IMR-90 (cell line): ENCODE measurements at regions not wholly inside any gene's neighbourhood (a gene's known extent, or its start where the extent isn't known, plus 50 kb on each side); places are given as distances from the start of the nearest gene placed in this dataset.

ENCODE experiments used
- ATAC-seq: fragments of 200-7000 bp; cut with Tn5 transposase; 2 replicates; pipeline ENCODE4 v1.9.1; 2020; ENCODE audit warnings: low read depth, mild to moderate bottlenecking, moderate library complexity
- BruUV-seq: library from RNA; stranded (reverse); fragments of 400-500 nt; replicated peaks from 2 replicates; lab custom pipeline; 2021; lab: Mats Ljungman, UMichigan
- CTCF ChIA-PET: fragments of 300-600 bp; formaldehyde crosslinking; extraction: SDS; loops from one replicate; lab custom pipeline; 2021; ENCODE audit warnings: antibody characterized with exemption; lab: Yijun Ruan, JAX
- POLR2A ChIA-PET: fragments of 300-600 bp; sonication (Branson Sonifier 250); formaldehyde crosslinking; loops from one replicate; lab custom pipeline; 2022; ENCODE audit warnings: antibody characterized with exemption; ENCODE audit not compliant: unreplicated experiment; lab: Charles Lee
- DNase-seq: peaks from one replicate; pipeline ENCODE4 v3.0.0; 2013
- H2AFZ ChIP-seq: replicated peaks from 2 replicates; pipeline ENCODE3; 2013; ENCODE audit warnings: low read length, mild to moderate bottlenecking; ENCODE audit not compliant: poor library complexity
- H2AK5ac ChIP-seq: 2 replicates; pipeline ENCODE4 v1.6.1; 2013; ENCODE audit warnings: low read depth, low read length, inconsistent platforms
- H2AK9ac ChIP-seq: replicated peaks from 2 replicates; pipeline ENCODE3; 2013; ENCODE audit warnings: mild to moderate bottlenecking, low read depth, low read length, moderate library complexity; ENCODE audit not compliant: poor library complexity
- H2BK120ac ChIP-seq: 2 replicates; pipeline ENCODE4 v1.6.1; 2013; ENCODE audit warnings: low read depth, low read length, inconsistent platforms
- H2BK15ac ChIP-seq: 3 replicates; pipeline ENCODE4 v1.6.1; 2013; ENCODE audit warnings: low read depth, low read length, inconsistent platforms
- H2BK20ac ChIP-seq: 2 replicates; pipeline ENCODE4 v1.6.1; 2013; ENCODE audit warnings: low read depth, mild to moderate bottlenecking, inconsistent platforms, low read length, moderate library complexity
- H2BK5ac ChIP-seq: 2 replicates; pipeline ENCODE4 v1.6.1; 2013; ENCODE audit warnings: mild to moderate bottlenecking, low read depth, low read length, inconsistent platforms; ENCODE audit not compliant: poor library complexity, severe bottlenecking
- H3K14ac ChIP-seq: replicated peaks from 2 replicates; pipeline ENCODE4 v1.6.1; 2013; ENCODE audit warnings: low read depth, low read length, inconsistent platforms
- H3K18ac ChIP-seq: 2 replicates; pipeline ENCODE4 v1.6.1; 2013; ENCODE audit warnings: low read depth, low read length, control low read depth
- H3K23ac ChIP-seq: 2 replicates; pipeline ENCODE4 v1.6.1; 2013; ENCODE audit warnings: low read depth, low read length, inconsistent platforms
- H3K27ac ChIP-seq: 2 replicates; pipeline ENCODE4 v1.5.1; 2013; ENCODE audit warnings: mild to moderate bottlenecking, control low read depth, low read length; ENCODE audit not compliant: insufficient read depth
- H3K27me3 ChIP-seq: 2 replicates; pipeline ENCODE4 v1.6.1; 2013; ENCODE audit warnings: low read length; ENCODE audit not compliant: control insufficient read depth, insufficient read depth
- H3K36me3 ChIP-seq: 2 replicates; pipeline ENCODE4 v1.6.1; 2013; ENCODE audit warnings: low read length, mixed read lengths; ENCODE audit not compliant: control insufficient read depth, insufficient read depth
- H3K4ac ChIP-seq: 2 replicates; pipeline ENCODE4 v1.6.1; 2013; ENCODE audit warnings: low read depth, low read length, inconsistent platforms
- H3K4me1 ChIP-seq: 2 replicates; pipeline ENCODE4 v1.6.1; 2013; ENCODE audit warnings: low read length, mixed read lengths; ENCODE audit not compliant: control insufficient read depth, insufficient read depth
- H3K4me2 ChIP-seq: 2 replicates; pipeline ENCODE4 v1.6.1; 2013; ENCODE audit warnings: low read depth, mild to moderate bottlenecking, control low read depth, low read length, moderate library complexity
- H3K4me3 ChIP-seq: 2 replicates; pipeline ENCODE4 v1.5.1; 2013; ENCODE audit warnings: low read depth, mild to moderate bottlenecking, control low read depth, low read length, moderate library complexity; ENCODE audit not compliant: insufficient read depth
- H3K56ac ChIP-seq: 2 replicates; pipeline ENCODE4 v1.6.1; 2013; ENCODE audit warnings: low read length, inconsistent platforms; ENCODE audit not compliant: insufficient read depth; ENCODE audit errors: extremely low read depth
- H3K79me1 ChIP-seq, 2 experiments: 2 replicates each; pipeline ENCODE4 v1.6.1; 2013; ENCODE audit warnings: low read length in 2 of 2, inconsistent platforms in 1 of 2, low read depth in 1 of 2
- H3K9ac ChIP-seq: 2 replicates; pipeline ENCODE4 v1.6.1; 2013; ENCODE audit warnings: low read depth, low read length, control low read depth
- H3K9me1 ChIP-seq: 2 replicates; pipeline ENCODE4 v1.6.1; 2013; ENCODE audit warnings: low read length, inconsistent platforms; ENCODE audit not compliant: insufficient read depth
- H3K9me3 ChIP-seq: 2 replicates; pipeline ENCODE4 v1.6.1; 2013; ENCODE audit warnings: low read length; ENCODE audit not compliant: control insufficient read depth, insufficient read depth
- H4K20me1 ChIP-seq: 2 replicates; pipeline ENCODE4 v1.6.1; 2013; ENCODE audit warnings: low read length, inconsistent platforms; ENCODE audit not compliant: insufficient read depth
- H4K5ac ChIP-seq: 2 replicates; pipeline ENCODE4 v1.6.1; 2013; ENCODE audit warnings: mild to moderate bottlenecking, low read depth, low read length, control low read depth
- H4K8ac ChIP-seq, 2 experiments: 2 replicates each; pipeline ENCODE4 v1.6.1; 2013; ENCODE audit warnings: low read depth in 2 of 2, low read length in 2 of 2, control low read depth in 1 of 2, inconsistent platforms in 1 of 2
- H4K91ac ChIP-seq: 2 replicates; pipeline ENCODE4 v1.6.1; 2013; ENCODE audit warnings: low read depth, low read length, inconsistent platforms; ENCODE audit not compliant: insufficient read depth
- CTCF ChIP-seq: conservative IDR thresholded peaks from 2 replicates; pipeline ENCODE4 v1.5.1; 2012; ENCODE audit warnings: mild to moderate bottlenecking, low read depth, low read length, improper control_type of control experiment
- ELK1 ChIP-seq: fragments of 150-350 bp; IDR thresholded peaks from 2 replicates; pipeline ENCODE4 v1.6.1; 2016; ENCODE audit warnings: low read depth, mild to moderate bottlenecking, low read length, moderate library complexity, borderline replicate concordance
- POLR2A ChIP-seq: IDR thresholded peaks from 2 replicates; pipeline ENCODE4 v1.6.1; 2012; ENCODE audit warnings: mild to moderate bottlenecking, low read depth, low read length
- SMC3 ChIP-seq: fragments of 150-350 bp; IDR thresholded peaks from 2 replicates; pipeline ENCODE4 v1.6.1; 2016; ENCODE audit warnings: low read depth, mild to moderate bottlenecking, antibody characterized with exemption, low read length, moderate library complexity
- WGBS, 2 experiments: methylation state at CpG; one replicate each; pipeline versions ENCODE4 v1.1.5 to v1.1.7; 2013; ENCODE audit warnings: missing lambda C conversion rate in 2 of 2; ENCODE audit not compliant: insufficient read length in 1 of 2; ENCODE audit errors: extremely low coverage in 2 of 2; 5-methylcytosine and 5-hydroxymethylcytosine counted together
- dilution Hi-C: fragments of 300-500 bp; cut with HindIII; formaldehyde crosslinking; loops from one replicate; pipeline ENCODE4 v1.14.3; 2018; ENCODE audit warnings: low sequenced_read_pairs; ENCODE audit not compliant: unreplicated experiment
- in situ Hi-C: fragments of 300-500 bp; cut with MboI; formaldehyde crosslinking; loops from 3 replicates; pipeline ENCODE4 v1.14.3; 2019; ENCODE audit warnings: low sequenced_read_pairs, inconsistent platforms, mixed read lengths
- intact Hi-C: fragments of 100-400 bp; cut with micrococcal nuclease; formaldehyde crosslinking; loops from 2 replicates; pipeline ENCODE4 v1.10.0; 2022

GRCh38 chr6:154611241-154611640, 100.8 kb upstream of the CNKSR3 start:
- no peak overlapping the region for H3K4ac ChIP-seq
- POLR2A ChIA-PET: interaction anchor here (0.6 kb wide), 1 partner anchor 68 kb away, joined by 4 read pairs; no protein-coding TSS in a partner anchor
- H2AFZ ChIP-seq: no peak overlapping the region
- intact Hi-C loops: no loop called here
- no peak overlapping the region for H3K56ac ChIP-seq
- no peak overlapping the region for H3K23ac ChIP-seq
- H3K9ac ChIP-seq: no peak overlapping the region
- no peaks in the 10 kb centered on the region for H3K27me3 ChIP-seq
- H3K14ac ChIP-seq: no peak overlapping the region
- no peak overlapping the region for H3K4me2 ChIP-seq
- H2BK20ac ChIP-seq: no peak overlapping the region
- no peaks in the 10 kb centered on the region for H3K9me3 ChIP-seq
- H3K4me3 ChIP-seq: no peak overlapping the region
- no peak overlapping the region for H2BK15ac ChIP-seq
- no peak overlapping the region for H2AK9ac ChIP-seq
- in situ Hi-C loops: no loop called here
- ATAC-seq: no peak
- no peak overlapping the region for H3K27ac ChIP-seq
- H2BK5ac ChIP-seq: no peak overlapping the region
- no peaks in the 10 kb centered on the region for H3K36me3 ChIP-seq
- H4K91ac ChIP-seq: no peak overlapping the region
- CTCF ChIA-PET: no interaction called here
- H3K79me1 ChIP-seq: no peaks in the 10 kb centered on the region
- dilution Hi-C loops: no loop called here
- no peak overlapping the region for H2AK5ac ChIP-seq
- H4K5ac ChIP-seq: no peak overlapping the region
- TF ChIP-seq ELK1 (no peak), CTCF (no peak), POLR2A (no peak), SMC3 (no peak)
- no TSS peak for BruUV-seq
- H3K18ac ChIP-seq: no peak overlapping the region
- peaks cover 6% of the 10 kb centered on the region; the same call in 1 of the 2 replicates for H3K4me1 ChIP-seq
- H3K9me1 ChIP-seq: peaks cover 3% of the 10 kb centered on the region; the same call in 1 of the 2 replicates
- no peak overlapping the region for H4K8ac ChIP-seq
- H2BK120ac ChIP-seq: no peak overlapping the region
- DNase-seq: no peak
- WGBS, 2 experiments: no CpG with 5 or more reads among the region's 3 CpGs
- H4K20me1 ChIP-seq: no peaks in the 10 kb centered on the region
